Upper lobe of left lung (tissue), 4 donors: ENCODE measurements at regions not wholly inside any gene's neighbourhood (a gene's known extent, or its start where the extent isn't known, plus 50 kb on each side); places are given as distances from the start of the nearest gene placed in this dataset.

Experiments used
- POLR2A ChIP-seq, 4 donors: fragments of 450-650 bp; IDR thresholded peaks; one replicate each; pipeline ENCODE4 v1.5.1; 2016 to 2017; ENCODE audit warnings: antibody characterized with exemption in 4 of 4, mild to moderate bottlenecking in 2 of 4
- TF ChIP-seq, protein P1 (sequence below), 6 experiments: fragments of 450-650 bp in 4 of 6; fragments of 200-600 bp in 2 of 6; sonication (generic) in 2 of 6; IDR thresholded peaks; one replicate each; pipeline ENCODE4 v1.5.1; 2016 to 2019; ENCODE audit warnings: antibody characterized with exemption in 6 of 6

DNA sequence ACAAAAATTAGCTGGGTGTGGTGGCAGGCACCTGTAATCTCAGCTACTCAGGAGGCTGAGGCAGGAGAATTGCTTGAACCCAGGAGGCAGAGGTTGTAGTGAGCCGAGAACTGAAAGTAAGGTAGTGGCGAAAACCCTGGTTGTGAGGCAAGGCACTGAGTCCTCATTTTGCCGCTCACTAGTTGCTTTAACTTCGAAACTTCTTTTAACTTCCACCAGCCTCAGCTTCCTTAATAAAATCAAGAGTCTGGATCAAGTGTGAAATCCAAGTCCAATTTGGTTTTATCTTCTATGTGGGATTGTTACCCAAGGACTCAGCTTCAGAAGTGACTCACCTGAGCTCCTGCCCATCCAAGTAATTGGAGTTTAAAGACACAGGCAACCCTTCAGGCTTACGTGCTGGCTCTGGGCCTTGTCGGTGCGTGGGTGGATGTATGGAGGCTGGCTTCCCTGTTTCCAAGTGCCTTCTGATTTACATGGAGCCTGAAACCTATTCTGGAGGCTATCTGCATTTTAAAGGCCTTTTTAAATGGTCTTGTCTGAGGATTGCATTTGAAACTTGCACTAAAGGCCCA is 374.2 kb upstream of the ID2 start:
- no peak for TF ChIP-seq POLR2A (IDR thresholded peaks at IDR 0.05)
- TF ChIP-seq, protein P1, sequence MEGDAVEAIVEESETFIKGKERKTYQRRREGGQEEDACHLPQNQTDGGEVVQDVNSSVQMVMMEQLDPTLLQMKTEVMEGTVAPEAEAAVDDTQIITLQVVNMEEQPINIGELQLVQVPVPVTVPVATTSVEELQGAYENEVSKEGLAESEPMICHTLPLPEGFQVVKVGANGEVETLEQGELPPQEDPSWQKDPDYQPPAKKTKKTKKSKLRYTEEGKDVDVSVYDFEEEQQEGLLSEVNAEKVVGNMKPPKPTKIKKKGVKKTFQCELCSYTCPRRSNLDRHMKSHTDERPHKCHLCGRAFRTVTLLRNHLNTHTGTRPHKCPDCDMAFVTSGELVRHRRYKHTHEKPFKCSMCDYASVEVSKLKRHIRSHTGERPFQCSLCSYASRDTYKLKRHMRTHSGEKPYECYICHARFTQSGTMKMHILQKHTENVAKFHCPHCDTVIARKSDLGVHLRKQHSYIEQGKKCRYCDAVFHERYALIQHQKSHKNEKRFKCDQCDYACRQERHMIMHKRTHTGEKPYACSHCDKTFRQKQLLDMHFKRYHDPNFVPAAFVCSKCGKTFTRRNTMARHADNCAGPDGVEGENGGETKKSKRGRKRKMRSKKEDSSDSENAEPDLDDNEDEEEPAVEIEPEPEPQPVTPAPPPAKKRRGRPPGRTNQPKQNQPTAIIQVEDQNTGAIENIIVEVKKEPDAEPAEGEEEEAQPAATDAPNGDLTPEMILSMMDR (IDR thresholded peaks at IDR 0.05) = no peak
